HG02884 (cell line): ENCODE measurements at regions not wholly inside any gene's neighbourhood (a gene's known extent, or its start where the extent isn't known, plus 50 kb on each side); places are given as distances from the start of the nearest gene placed in this dataset.
"Not testable (repeated sequence)": the region's sequence is repeated elsewhere in the genome, so short reads cannot be mapped to it uniquely, and the experiment has no call there.

ENCODE experiments used
- ATAC-seq: cut with Tn5 transposase; IDR thresholded peaks from one replicate; pipeline ENCODE4 v1.9.1; 2021; ENCODE audit warnings: mild to moderate bottlenecking, moderate library complexity; ENCODE audit not compliant: unreplicated experiment

- ATAC-seq, result no peak
Observed at GRCh38 chr9:106082621-106083020, 388.3 kb downstream of the TMEM38B start.

GRCh38 chr9:106084702-106085101 is 390.4 kb downstream of the TMEM38B start:
- ATAC-seq, result no peak

DNA sequence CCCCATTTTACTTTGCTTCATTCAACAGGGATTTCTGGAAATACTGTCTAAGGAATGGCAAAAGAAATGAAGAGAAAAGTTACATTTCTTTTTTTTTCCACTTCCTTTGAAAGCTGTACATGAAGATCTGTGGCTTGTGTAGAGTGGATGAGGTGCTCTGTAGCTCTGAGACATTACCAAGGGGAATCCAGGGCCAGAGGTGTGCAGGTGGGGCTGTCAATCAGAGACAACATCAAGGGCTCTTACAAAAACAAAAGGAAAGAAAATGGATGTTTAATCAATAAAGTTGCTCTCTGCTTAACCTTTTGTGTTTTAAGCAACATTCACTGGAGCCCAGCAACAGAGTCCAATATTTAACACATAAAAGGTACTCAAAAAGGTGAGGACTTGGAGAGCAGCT is 391.1 kb downstream of the TMEM38B start:
- no peak for ATAC-seq

GRCh38 chr9:106092083-106092482 is 397.7 kb downstream of the TMEM38B start:
- no peak for ATAC-seq

- ATAC-seq, result no peak
Observed at GRCh38 chr9:106102821-106103220, 408.5 kb downstream of the TMEM38B start.

- ATAC-seq, result no peak
Observed at GRCh38 chr9:106104887-106105286, 410.5 kb downstream of the TMEM38B start.

GRCh38 chr9:106106396-106106795 is 412.1 kb downstream of the TMEM38B start:
- ATAC-seq, result no peak

GRCh38 chr9:106107716-106108115 is 413.4 kb downstream of the TMEM38B start:
- ATAC-seq, result no peak

DNA sequence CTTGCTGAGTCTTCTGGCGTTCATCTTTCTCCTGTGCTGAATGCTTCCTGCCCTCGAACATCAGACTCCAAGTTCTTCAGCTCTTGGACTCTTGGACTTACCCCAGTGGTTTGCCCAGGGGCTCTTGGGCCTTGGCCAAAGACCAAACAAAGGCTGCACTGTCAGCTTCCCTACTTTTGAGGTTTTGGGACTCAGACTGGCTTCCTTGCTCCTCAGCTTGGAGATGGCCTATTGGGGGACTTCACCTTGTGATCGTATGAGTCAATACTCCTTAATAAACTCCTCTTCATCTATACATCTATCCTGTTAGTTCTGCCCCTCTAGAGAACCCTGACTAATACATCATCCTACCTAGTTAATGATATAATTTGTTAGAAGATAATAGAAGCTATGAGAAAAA is 415.4 kb downstream of the TMEM38B start:
- not testable (repeated sequence) for ATAC-seq

GRCh38 chr9:106110483-106110882 is 416.1 kb downstream of the TMEM38B start:
- ATAC-seq, result no peak

DNA sequence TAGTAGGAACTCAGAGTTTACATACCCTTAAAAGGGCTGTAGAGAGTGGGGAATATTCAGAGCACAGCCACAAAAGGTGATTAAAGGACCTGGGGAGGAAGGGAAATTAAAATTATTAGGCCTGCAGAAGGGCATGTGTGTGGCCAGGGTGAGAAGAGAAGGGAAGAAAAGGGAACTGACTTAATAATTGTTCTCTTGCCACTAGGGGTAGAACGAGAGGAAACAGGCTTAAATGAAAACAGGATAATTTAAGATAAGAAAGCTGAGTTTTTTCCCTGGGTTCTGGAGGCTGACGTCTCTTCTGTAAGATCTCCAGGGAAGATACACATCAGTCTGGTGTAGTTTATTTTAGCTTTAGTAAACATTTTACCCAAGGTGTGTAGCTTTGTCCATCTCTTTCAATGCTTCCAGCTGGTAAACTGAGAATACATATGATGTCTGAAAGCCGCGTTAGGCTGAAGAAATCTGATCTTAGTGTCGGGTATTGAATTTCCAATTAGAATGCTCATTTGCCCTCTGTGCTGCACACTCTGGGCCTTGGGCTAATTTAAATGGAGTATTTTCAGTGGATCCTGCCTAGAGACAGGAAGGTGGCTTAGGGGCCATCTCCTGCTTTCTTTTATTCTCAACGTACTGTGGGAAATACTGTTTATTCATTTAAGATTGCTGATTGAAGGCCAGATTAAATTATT is 416.8 kb downstream of the TMEM38B start:
- no peak for ATAC-seq

- ATAC-seq, result no peak
Observed at GRCh38 chr9:106112935-106113334, 418.6 kb downstream of the TMEM38B start.

DNA sequence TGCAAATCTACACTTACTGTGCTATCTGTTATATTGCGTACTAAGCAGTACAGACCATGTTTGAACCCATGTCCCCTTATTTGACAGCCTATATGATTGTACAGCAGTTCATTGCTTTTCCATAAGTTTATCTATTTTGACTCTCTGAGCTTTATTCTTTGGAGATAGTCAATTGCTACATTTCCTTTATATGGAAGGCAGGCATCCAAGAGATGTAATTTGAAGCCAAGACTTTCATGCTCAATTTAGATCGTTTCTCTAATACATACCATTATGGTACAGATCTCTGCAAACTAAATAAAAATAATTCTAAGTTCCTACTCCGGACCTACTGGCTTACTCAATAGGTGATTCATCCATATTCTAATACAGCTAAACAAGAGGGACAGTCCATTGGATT is 424.8 kb downstream of the TMEM38B start:
- no peak for ATAC-seq

DNA sequence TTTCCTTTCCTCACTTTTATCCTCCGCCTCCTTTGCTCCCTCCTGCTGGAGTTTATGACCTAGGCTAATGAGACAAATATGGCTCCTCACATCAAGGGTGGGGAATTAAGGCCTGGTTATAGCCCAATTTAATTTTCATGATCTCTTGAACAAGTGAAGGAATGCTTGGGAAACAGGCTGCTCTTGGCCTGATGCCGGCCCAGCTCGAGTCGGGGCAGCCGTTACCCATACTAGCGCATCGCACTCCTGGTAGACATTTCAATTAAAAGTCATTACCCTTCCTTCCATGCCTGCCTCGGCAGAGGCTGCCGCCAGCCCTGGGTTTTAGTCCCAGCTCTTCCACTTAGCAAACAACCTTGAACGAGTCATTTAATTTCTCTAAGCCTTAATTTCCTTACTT is 425.7 kb downstream of the TMEM38B start:
- ATAC-seq, result no peak

GRCh38 chr9:106127776-106128175 is 433.4 kb downstream of the TMEM38B start:
- no peak for ATAC-seq

GRCh38 chr9:106130374-106130773 is 436.0 kb downstream of the TMEM38B start:
- ATAC-seq, result no peak

DNA sequence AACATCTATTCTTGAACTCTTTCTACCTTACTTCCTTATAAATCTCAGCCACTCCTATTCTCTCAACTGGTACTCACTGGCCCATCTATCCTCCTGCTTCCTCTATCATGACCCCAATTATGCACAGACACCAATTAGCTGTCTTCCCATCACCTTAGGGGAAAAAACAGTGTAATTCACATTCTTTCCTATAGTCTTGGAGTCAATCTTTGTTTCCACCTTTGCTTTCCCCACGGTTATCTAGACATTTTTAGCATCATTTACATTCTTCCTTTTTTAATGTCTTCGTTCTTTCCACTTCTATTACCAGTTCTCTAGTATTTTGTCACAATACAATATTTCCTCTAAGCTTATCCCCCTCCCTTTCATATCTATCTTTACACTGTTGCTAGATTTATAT is 449.4 kb downstream of the TMEM38B start:
- no peak for ATAC-seq

DNA sequence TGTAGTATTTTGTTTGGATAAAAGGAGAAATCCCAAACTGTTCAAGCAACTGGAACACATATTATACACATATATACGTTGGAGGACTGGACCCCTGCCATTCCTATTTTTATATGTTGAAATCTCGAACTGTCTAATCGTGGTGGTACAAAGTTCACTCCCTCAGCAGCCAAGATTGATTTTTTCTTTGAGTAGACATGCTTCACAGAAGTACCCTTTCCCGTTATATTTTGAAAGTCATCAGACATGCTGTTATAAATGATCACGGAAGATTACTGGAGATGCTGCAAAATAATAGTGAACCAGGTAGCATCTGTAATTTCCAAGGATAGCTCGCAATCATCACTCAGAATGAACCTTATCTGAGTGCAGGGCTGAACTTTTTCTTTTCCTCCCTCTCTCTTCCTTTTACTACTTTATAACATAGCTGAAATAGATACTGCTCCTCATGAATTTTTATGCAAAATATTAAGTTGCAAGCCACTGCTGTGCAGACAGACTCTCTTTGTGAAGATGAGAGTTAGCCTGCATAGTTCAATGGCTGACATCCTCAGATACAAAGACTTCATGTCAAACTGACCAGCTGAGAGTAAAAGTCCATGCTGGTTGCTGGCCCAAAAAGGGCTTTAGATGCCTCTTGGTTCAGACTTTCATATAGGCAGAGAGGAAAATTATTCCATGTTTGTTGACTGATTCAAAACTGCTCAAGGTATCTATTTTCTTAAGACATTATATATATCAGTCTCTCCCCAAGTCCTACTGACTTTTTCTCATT is 451.9 kb downstream of the TMEM38B start:
- no peak for ATAC-seq

GRCh38 chr9:106146886-106147285 is 452.5 kb downstream of the TMEM38B start:
- ATAC-seq, result no peak

- no peak for ATAC-seq
Observed at GRCh38 chr9:106149956-106150355, 455.6 kb downstream of the TMEM38B start.

DNA sequence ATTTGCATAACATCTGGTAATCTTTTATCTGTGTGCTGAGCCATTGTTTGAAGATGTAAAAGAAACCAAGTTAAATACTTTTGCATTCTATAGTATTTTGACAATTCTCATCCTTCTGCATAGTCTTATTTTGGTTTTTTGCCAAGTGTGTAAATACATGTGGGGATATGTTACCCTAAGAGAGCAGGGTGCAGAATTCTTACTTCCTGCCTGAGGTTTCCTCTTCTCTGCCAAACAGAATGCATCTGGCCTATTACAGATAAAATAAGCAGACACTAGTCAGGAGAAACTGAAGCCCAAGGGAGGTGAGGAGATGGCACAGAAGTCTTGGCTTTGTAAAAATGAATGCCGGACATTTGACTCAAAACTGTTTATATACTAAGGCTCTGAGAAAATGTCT is 462.1 kb downstream of the TMEM38B start:
- ATAC-seq, result no peak

GRCh38 chr9:106172265-106172664 is 477.9 kb downstream of the TMEM38B start:
- no peak for ATAC-seq
